ENCODE measurements at regions not wholly inside any gene's neighbourhood (a gene's known extent, or its start where the extent isn't known, plus 50 kb on each side); places are given as distances from the start of the nearest gene placed in this dataset.
"Not testable (repeated sequence)": the region's sequence is repeated elsewhere in the genome, so short reads cannot be mapped to it uniquely, and the experiment has no call there.

GRCh38 chr4:97404876-97405523, 738.3 kb downstream of the STPG2 start:
- intact Hi-C loops (cut with DNase I), result no loop called here
- ATAC-seq (ENCODE audit: poor library complexity), result no peak
- DNase-seq, result no peak

GRCh38 chr4:97411356-97411755, 731.9 kb downstream of the STPG2 start:
- ATAC-seq (ENCODE audit: poor library complexity), result peak; percentile 38
- no peak for DNase-seq
- intact Hi-C loops (cut with DNase I), result no loop called here

GRCh38 chr4:97412331-97412730, 730.9 kb downstream of the STPG2 start:
- ATAC-seq (ENCODE audit: poor library complexity) (no peak), DNase-seq (no peak)
- intact Hi-C loops (cut with DNase I), result no loop called here

GRCh38 chr4:97414161-97414560, 729.1 kb downstream of the STPG2 start:
- DNase-seq, result no peak
- intact Hi-C loops (cut with DNase I), result no loop called here
- ATAC-seq (ENCODE audit: poor library complexity), result no peak

- intact Hi-C loops (cut with DNase I), result no loop called here
- no peak for DNase-seq
- no peak for ATAC-seq (ENCODE audit: poor library complexity)
These were observed 710.7 kb downstream of the STPG2 start for GRCh38 chr4:97432551-97432950.

- intact Hi-C loops (cut with DNase I); DNase-seq; ATAC-seq (ENCODE audit: poor library complexity): not testable (repeated sequence)
These were observed 705.1 kb downstream of the STPG2 start for GRCh38 chr4:97437998-97438705.

- no peak for DNase-seq
- intact Hi-C loops (cut with DNase I), result no loop called here
- no peak for ATAC-seq (ENCODE audit: poor library complexity)
These were observed 690.1 kb downstream of the STPG2 start for GRCh38 chr4:97453186-97453585.

- ATAC-seq (ENCODE audit: poor library complexity) (no peak), DNase-seq (no peak)
- intact Hi-C loops (cut with DNase I), result no loop called here
These were observed 686.0 kb downstream of the STPG2 start for GRCh38 chr4:97457253-97457652.

- ATAC-seq (ENCODE audit: poor library complexity), result no peak
- intact Hi-C loops (cut with DNase I), result no loop called here
These were observed 675.0 kb downstream of the STPG2 start for GRCh38 chr4:97468272-97468671.

GRCh38 chr4:97475621-97476020, 667.7 kb downstream of the STPG2 start:
- DNase-seq, result no peak
- intact Hi-C loops (cut with DNase I), result no loop called here
- ATAC-seq (ENCODE audit: poor library complexity), result no peak

More at GRCh38 chr4:97468272-97468671, 675.0 kb downstream of the STPG2 start:
- DNase-seq, result no peak

- intact Hi-C loops (cut with DNase I), result no loop called here
- DNase-seq (no peak), ATAC-seq (ENCODE audit: poor library complexity) (no peak)
These were observed 665.3 kb downstream of the STPG2 start for GRCh38 chr4:97477974-97478373.

- DNase-seq (no peak), ATAC-seq (ENCODE audit: poor library complexity) (no peak)
- intact Hi-C loops (cut with DNase I), result no loop called here
These were observed 663.9 kb downstream of the STPG2 start for GRCh38 chr4:97479388-97479787.

GRCh38 chr4:97491856-97492255, 651.4 kb downstream of the STPG2 start:
- ATAC-seq (ENCODE audit: poor library complexity), result no peak
- intact Hi-C loops (cut with DNase I), result no loop called here
- DNase-seq, result no peak

GRCh38 chr4:97493815-97494518, 649.3 kb downstream of the STPG2 start:
- intact Hi-C loops (cut with DNase I), result no loop called here
- DNase-seq (no peak), ATAC-seq (ENCODE audit: poor library complexity) (no peak)

- DNase-seq (no peak), ATAC-seq (ENCODE audit: poor library complexity) (no peak)
- intact Hi-C loops (cut with DNase I), result no loop called here
These were observed 646.9 kb downstream of the STPG2 start for GRCh38 chr4:97496298-97496873.

GRCh38 chr4:97498875-97499274, 644.4 kb downstream of the STPG2 start:
- DNase-seq (no peak), ATAC-seq (ENCODE audit: poor library complexity) (no peak)
- intact Hi-C loops (cut with DNase I), result no loop called here

- no peak for ATAC-seq (ENCODE audit: poor library complexity)
- intact Hi-C loops (cut with DNase I), result no loop called here
These were observed 642.9 kb downstream of the STPG2 start for GRCh38 chr4:97500423-97500822.

GRCh38 chr4:97504713-97505112, 638.6 kb downstream of the STPG2 start:
- no peak for ATAC-seq (ENCODE audit: poor library complexity)
- intact Hi-C loops (cut with DNase I), result no loop called here
- no peak for DNase-seq

More at GRCh38 chr4:97500423-97500822, 642.9 kb downstream of the STPG2 start:
- DNase-seq, result no peak

- ATAC-seq (ENCODE audit: poor library complexity) (no peak), DNase-seq (no peak)
- intact Hi-C loops (cut with DNase I), result no loop called here
These were observed 635.6 kb downstream of the STPG2 start for GRCh38 chr4:97507587-97508245.

Measured in Right ventricle myocardium superior (tissue), 1 donor.